ENCODE measurements at regions not wholly inside any gene's neighbourhood (a gene's known extent, or its start where the extent isn't known, plus 50 kb on each side); places are given as distances from the start of the nearest gene placed in this dataset.

DNA sequence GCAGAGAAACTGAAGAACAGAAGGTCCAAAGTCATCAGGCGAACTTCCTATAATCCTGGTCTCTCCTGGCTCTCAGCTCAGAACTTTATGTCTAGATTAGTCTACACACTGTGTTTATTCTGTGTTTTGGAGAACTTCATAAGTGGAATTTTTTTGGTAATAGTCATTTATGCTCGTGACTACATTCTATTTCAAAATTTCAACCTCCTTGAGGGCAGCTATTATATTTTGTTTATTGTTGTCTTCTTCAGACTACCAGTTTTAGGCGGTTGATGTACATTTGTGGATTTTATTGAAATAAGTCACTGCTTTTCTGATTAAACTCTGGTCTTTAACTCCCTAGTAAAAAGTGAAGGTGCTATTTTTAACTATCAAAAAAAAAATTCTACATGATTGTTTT, 816.6 kb downstream of the SATB2 start:
- Histone ChIP-seq H3K9me3 (ENCODE audit: control insufficient read depth in 4 of 4, insufficient read depth in 3 of 4, low read length in 3 of 4) (no peaks in the 10 kb centered on the region), H3K27ac (ENCODE audit: low read depth in 1 of 2, low read length in 1 of 2) (no peak overlapping the region), H3K9ac (ENCODE audit: insufficient read depth in 1 of 2, low read length in 2 of 2) (no peak overlapping the region), H3K36me3 (ENCODE audit: control insufficient read depth in 4 of 4, insufficient read depth in 4 of 4, low read length in 4 of 4) (no peaks in the 10 kb centered on the region), H3K4me1 (ENCODE audit: control insufficient read depth in 5 of 5, insufficient read depth in 5 of 5, low read length in 5 of 5) (no peaks in the 10 kb centered on the region), H3K4me3 (no peak overlapping the region), H3K27me3 (ENCODE audit: control insufficient read depth in 3 of 3, insufficient read depth in 3 of 3, low read length in 2 of 3) (no peaks in the 10 kb centered on the region)
- no peak for ATAC-seq (ENCODE audit: insufficient read depth, low FRiP score)
- TF ChIP-seq, protein P1, sequence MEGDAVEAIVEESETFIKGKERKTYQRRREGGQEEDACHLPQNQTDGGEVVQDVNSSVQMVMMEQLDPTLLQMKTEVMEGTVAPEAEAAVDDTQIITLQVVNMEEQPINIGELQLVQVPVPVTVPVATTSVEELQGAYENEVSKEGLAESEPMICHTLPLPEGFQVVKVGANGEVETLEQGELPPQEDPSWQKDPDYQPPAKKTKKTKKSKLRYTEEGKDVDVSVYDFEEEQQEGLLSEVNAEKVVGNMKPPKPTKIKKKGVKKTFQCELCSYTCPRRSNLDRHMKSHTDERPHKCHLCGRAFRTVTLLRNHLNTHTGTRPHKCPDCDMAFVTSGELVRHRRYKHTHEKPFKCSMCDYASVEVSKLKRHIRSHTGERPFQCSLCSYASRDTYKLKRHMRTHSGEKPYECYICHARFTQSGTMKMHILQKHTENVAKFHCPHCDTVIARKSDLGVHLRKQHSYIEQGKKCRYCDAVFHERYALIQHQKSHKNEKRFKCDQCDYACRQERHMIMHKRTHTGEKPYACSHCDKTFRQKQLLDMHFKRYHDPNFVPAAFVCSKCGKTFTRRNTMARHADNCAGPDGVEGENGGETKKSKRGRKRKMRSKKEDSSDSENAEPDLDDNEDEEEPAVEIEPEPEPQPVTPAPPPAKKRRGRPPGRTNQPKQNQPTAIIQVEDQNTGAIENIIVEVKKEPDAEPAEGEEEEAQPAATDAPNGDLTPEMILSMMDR (IDR thresholded peaks at IDR 0.05; ENCODE audit: control extremely low read depth, extremely low read depth): no peak
- no peak for DNase-seq
- WGBS, 2 donors: 71 to 81% methylated on average over 3 of the region's 3 CpGs

DNA sequence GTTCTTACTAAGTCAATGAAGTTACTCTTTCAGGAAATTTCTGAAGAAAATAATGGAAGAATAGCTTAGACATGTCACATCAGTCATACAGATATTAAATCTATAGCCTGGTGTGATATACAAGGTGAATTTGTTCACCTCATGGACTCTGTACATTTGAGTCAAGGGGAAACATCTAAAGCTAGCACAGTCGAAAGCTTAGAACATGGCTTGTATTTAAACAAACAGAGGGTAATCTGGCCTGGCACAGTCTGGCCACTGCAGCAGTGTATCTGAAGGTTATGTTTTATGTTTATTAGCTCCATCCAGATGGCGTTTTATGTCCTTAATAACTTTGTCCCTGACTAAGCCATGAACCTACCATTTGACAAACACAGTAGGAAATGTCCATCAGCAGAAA, 817.3 kb downstream of the SATB2 start:
- ATAC-seq (ENCODE audit: insufficient read depth, low FRiP score) (no peak), DNase-seq (no peak)
- no peak overlapping the region for H3K27ac ChIP-seq (ENCODE audit: low read depth in 1 of 2, low read length in 1 of 2)
- no peaks in the 10 kb centered on the region for H3K9me3 ChIP-seq (ENCODE audit: control insufficient read depth in 4 of 4, insufficient read depth in 3 of 4, low read length in 3 of 4)
- no peaks in the 10 kb centered on the region for H3K4me1 ChIP-seq (ENCODE audit: control insufficient read depth in 5 of 5, insufficient read depth in 5 of 5, low read length in 5 of 5)
- H3K4me3 ChIP-seq: no peak overlapping the region
- 75% methylated on average over 2 of the region's 2 CpGs for WGBS, 2 donors
- no peaks in the 10 kb centered on the region for H3K27me3 ChIP-seq (ENCODE audit: control insufficient read depth in 3 of 3, insufficient read depth in 3 of 3, low read length in 2 of 3)
- TF ChIP-seq, protein P1 (IDR thresholded peaks at IDR 0.05; ENCODE audit: control extremely low read depth, extremely low read depth): no peak
- H3K9ac ChIP-seq (ENCODE audit: insufficient read depth in 1 of 2, low read length in 2 of 2): no peak overlapping the region
- H3K36me3 ChIP-seq (ENCODE audit: control insufficient read depth in 4 of 4, insufficient read depth in 4 of 4, low read length in 4 of 4): no peaks in the 10 kb centered on the region

DNA sequence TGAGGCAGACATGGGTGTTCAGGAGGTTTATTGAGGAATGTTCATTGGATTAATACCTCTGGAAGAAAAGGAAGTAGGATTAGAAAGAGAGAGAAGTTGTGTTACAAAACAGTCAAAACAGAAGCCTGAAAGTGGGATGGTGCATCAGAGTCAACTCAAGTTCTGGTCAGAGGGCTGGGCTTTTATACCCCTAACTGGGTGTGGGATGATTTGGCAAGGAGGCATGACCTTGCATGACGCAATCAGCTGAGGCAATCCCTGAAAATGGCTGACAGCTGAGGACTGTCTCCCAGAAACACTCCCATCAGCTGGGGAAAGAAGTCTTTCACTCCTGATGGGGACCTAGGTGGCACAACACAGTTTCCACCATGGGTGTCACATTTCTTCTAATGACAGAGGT, 818.2 kb downstream of the SATB2 start:
- H3K9me3 ChIP-seq (ENCODE audit: control insufficient read depth in 4 of 4, insufficient read depth in 3 of 4, low read length in 3 of 4): no peaks in the 10 kb centered on the region
- H3K36me3 ChIP-seq (ENCODE audit: control insufficient read depth in 4 of 4, insufficient read depth in 4 of 4, low read length in 4 of 4): no peaks in the 10 kb centered on the region
- H3K27ac ChIP-seq (ENCODE audit: low read depth in 1 of 2, low read length in 1 of 2): no peak overlapping the region
- no peak overlapping the region for H3K4me3 ChIP-seq
- TF ChIP-seq, protein P1 (IDR thresholded peaks at IDR 0.05; ENCODE audit: control extremely low read depth, extremely low read depth): no peak
- no peaks in the 10 kb centered on the region for H3K27me3 ChIP-seq (ENCODE audit: control insufficient read depth in 3 of 3, insufficient read depth in 3 of 3, low read length in 2 of 3)
- H3K4me1 ChIP-seq (ENCODE audit: control insufficient read depth in 5 of 5, insufficient read depth in 5 of 5, low read length in 5 of 5): no peaks in the 10 kb centered on the region
- no peak overlapping the region for H3K9ac ChIP-seq (ENCODE audit: insufficient read depth in 1 of 2, low read length in 2 of 2)
- DNase-seq (no peak), ATAC-seq (ENCODE audit: insufficient read depth, low FRiP score) (no peak)
- 74 to 75% methylated on average over 1 of the region's 1 CpG for WGBS, 2 donors

DNA sequence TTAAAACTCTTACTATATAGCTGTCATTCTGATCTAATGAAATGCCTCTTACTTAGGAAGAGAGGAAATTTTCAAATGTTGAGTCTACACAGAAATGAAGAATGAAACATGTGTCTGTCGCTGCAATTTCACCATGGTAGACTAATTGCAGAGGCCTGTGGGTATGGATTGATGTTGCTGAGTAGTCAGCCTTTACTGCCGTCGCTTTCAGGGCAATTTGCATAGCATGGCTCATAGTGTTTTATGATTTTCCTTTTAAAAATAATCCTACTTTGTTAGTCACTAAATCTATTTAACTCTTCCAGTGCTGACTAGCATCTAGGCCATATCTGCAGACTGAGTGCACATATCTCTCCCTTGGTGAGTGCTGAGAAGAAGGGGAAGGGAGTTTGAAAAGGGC, 819.2 kb downstream of the SATB2 start:
- no peak overlapping the region for H3K4me3 ChIP-seq
- ATAC-seq (ENCODE audit: insufficient read depth, low FRiP score): no peak

More for the DNA sequence above, 819.2 kb downstream of the SATB2 start:
- no peak overlapping the region for H3K27ac ChIP-seq (ENCODE audit: low read depth in 1 of 2, low read length in 1 of 2)
- H3K4me1 ChIP-seq (ENCODE audit: control insufficient read depth in 5 of 5, insufficient read depth in 5 of 5, low read length in 5 of 5): no peaks in the 10 kb centered on the region
- H3K36me3 ChIP-seq (ENCODE audit: control insufficient read depth in 4 of 4, insufficient read depth in 4 of 4, low read length in 4 of 4): no peaks in the 10 kb centered on the region
- 84 to 85% methylated on average over 3 of the region's 3 CpGs for WGBS, 2 donors
- DNase-seq: no peak
- TF ChIP-seq, protein P1 (IDR thresholded peaks at IDR 0.05; ENCODE audit: control extremely low read depth, extremely low read depth): no peak
- H3K27me3 ChIP-seq (ENCODE audit: control insufficient read depth in 3 of 3, insufficient read depth in 3 of 3, low read length in 2 of 3): no peaks in the 10 kb centered on the region
- no peak overlapping the region for H3K9ac ChIP-seq (ENCODE audit: insufficient read depth in 1 of 2, low read length in 2 of 2)
- no peaks in the 10 kb centered on the region for H3K9me3 ChIP-seq (ENCODE audit: control insufficient read depth in 4 of 4, insufficient read depth in 3 of 4, low read length in 3 of 4)
